Fibroblast of gingiva (primary cell): ENCODE measurements at regions not wholly inside any gene's neighbourhood (a gene's known extent, or its start where the extent isn't known, plus 50 kb on each side); places are given as distances from the start of the nearest gene placed in this dataset.
A peak's percentile ranks its signal among the peaks of the same experiment; 100 is the strongest.
"Not testable (repeated sequence)": the region's sequence is repeated elsewhere in the genome, so short reads cannot be mapped to it uniquely, and the experiment has no call there.

ENCODE experiments used
- DNase-seq: peaks from one replicate; pipeline ENCODE4 v3.0.0-alpha.2; 2011; ENCODE audit warnings: low read depth

- DNase-seq: no peak
These were observed 83.2 kb upstream of the TNRC6B start for GRCh38 chr22:40094485-40094884.

GRCh38 chr22:40099887-40100286 is 77.8 kb upstream of the TNRC6B start:
- not testable (repeated sequence) for DNase-seq

- DNase-seq: no peak
These were observed 72.0 kb upstream of the TNRC6B start for GRCh38 chr22:40105755-40106154.

- DNase-seq: no peak
These were observed 70.5 kb upstream of the TNRC6B start for GRCh38 chr22:40107244-40107643.

- peak; percentile 80 for DNase-seq
These were observed 69.8 kb upstream of the TNRC6B start for GRCh38 chr22:40107851-40108378.

GRCh38 chr22:40108396-40108795 is 69.3 kb upstream of the TNRC6B start:
- DNase-seq: no peak

- not testable (repeated sequence) for DNase-seq
These were observed 68.8 kb upstream of the TNRC6B start for GRCh38 chr22:40108926-40109325.

GRCh38 chr22:40111451-40111850 is 66.3 kb upstream of the TNRC6B start:
- no peak for DNase-seq

- no peak for DNase-seq
These were observed 65.1 kb upstream of the TNRC6B start for GRCh38 chr22:40112595-40112994.

- no peak for DNase-seq
These were observed 64.0 kb upstream of the TNRC6B start for GRCh38 chr22:40113696-40114095.

- no peak for DNase-seq
These were observed 63.3 kb upstream of the TNRC6B start for GRCh38 chr22:40114411-40114810.

GRCh38 chr22:40116496-40117200 is 61.1 kb upstream of the TNRC6B start:
- no peak for DNase-seq

- no peak for DNase-seq
These were observed 58.7 kb upstream of the TNRC6B start for GRCh38 chr22:40118979-40119378.

GRCh38 chr22:40120848-40121247 is 56.9 kb upstream of the TNRC6B start:
- DNase-seq: no peak

- DNase-seq: no peak
These were observed 56.3 kb upstream of the TNRC6B start for GRCh38 chr22:40121461-40121860.

GRCh38 chr22:40122792-40123191 is 54.9 kb upstream of the TNRC6B start:
- DNase-seq: no peak

- no peak for DNase-seq
These were observed 54.3 kb upstream of the TNRC6B start for GRCh38 chr22:40123387-40123786.
